GM21526 (cell line): ENCODE measurements at regions not wholly inside any gene's neighbourhood (a gene's known extent, or its start where the extent isn't known, plus 50 kb on each side); places are given as distances from the start of the nearest gene placed in this dataset.
"Not testable (repeated sequence)": the region's sequence is repeated elsewhere in the genome, so short reads cannot be mapped to it uniquely, and the experiment has no call there.

Experiments
- ATAC-seq: cut with Tn5 transposase; IDR thresholded peaks from one replicate; pipeline ENCODE4 v1.9.1; 2021; ENCODE audit warnings: moderate library complexity; ENCODE audit not compliant: unreplicated experiment, low FRiP score

DNA sequence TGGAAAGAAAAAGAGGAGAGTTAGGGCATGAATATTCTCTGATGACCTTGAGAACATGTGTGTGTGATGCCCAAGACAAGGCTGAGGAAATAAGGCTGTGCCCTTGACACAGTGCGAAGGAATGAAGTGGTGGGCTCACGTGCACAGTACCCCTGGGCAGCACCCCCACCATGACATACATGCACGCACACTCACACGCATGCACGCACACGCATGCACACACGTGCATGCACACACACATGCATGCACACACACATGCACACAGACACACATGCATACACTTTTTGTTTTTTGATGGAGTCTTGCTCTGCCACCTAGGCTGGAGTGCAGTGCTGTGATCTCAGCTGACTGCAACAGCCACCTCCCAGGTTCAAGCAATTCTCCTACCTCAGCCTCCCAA is 118.1 kb downstream of the GATA3 start:
- no peak for ATAC-seq

DNA sequence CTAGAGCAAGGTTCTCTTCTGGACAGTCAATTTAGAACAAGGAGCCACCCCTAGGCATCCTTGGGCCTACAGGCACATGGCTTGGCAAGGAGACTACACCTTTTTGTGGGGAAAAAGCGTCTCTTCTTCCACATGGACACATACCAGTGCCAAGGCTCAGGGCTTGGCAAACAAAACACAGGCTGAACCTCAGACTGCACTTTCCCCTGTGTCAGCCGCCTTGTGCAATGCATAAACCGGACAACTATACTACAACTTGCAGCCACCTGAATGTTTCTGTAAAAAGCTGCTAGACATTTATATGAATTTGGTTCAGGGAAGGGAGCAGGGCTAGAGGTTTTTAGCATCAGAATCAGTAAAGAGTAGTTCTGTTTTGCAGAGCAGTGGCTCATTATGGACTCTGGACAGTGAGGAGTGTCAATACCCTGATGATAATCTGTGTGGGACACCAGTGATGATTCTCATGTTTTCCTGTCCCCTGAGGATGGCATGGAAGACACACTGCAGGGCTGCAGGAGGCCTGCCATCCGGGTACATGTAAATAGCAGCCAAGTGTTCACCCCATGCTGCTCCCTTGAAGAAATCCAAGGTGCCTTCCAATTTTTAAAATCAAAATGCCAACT is 118.9 kb downstream of the GATA3 start:
- ATAC-seq: no peak

DNA sequence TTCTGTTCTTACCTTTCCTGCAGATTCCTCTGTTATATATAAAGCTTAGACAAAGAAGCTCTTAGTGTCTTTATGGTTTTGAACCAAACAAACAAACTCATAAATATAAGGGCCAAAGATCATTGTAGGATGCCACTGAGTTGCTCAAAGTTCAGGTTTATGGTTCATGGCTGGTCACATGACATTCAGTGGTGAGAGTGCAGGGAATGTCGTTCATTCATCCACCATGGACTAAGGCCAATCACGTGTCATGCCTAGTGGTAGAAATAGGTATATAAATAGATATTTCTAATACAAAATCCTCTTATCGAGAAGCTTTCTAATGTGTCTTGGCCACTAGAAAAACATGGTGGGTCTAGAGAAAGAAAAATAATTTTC is 119.4 kb downstream of the GATA3 start:
- ATAC-seq: no peak

DNA sequence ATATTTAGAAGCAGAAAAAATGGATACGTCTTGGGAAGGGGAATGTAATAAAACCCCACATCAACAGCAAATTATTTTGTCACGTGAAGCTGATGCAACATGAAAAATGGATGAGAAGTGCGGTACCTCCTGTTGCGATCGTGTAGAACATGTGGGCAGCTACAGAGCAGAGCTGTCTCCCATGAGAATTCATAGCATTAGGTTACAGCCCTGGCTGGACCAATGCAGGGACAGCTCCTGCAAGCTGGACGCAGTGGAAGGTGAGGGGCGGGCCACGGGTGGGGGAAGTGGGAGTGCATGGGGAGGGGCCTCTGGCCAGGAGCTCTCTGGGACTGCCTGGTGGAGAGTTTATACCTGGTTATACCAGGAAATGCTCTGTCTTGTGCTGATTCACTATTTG is 120.3 kb downstream of the GATA3 start:
- no peak for ATAC-seq

DNA sequence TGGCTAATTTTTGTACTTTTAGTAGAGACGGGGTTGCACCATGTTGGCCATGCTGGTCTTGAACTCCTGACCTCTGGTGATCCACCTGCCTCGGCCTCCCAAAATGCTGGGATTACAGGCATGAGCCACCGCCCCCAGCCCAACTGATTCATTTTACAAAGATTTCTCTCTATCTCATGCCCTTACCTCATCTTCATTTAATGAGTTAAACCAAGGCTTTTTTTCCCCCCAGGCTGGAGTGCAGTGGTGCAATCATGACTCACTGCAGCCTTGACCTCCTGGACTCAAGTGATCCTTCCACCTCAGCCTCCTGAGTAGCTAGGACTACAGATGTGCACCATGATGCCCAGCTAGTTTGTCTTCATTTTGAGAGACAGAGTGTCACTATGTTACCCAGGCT is 123.0 kb downstream of the GATA3 start:
- not testable (repeated sequence) for ATAC-seq

DNA sequence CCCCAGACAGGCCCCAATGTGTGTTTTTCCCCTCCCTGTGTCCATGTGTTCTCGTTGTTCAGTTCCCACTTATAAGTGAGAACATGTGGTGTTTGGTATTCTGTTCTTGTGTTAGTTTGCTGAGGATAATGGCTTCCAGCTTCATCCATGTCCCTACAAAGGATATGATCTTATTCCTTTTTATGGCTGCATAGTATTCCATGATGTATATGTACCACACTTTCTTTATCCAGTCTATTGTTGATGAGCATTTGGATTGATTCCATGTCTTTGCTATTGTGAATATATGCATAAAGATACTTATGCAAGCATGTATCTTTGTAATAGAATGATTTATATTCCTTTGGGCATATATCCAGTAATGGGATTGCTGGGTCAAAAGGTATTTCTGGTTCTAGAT is 125.3 kb downstream of the GATA3 start:
- not testable (repeated sequence) for ATAC-seq

DNA sequence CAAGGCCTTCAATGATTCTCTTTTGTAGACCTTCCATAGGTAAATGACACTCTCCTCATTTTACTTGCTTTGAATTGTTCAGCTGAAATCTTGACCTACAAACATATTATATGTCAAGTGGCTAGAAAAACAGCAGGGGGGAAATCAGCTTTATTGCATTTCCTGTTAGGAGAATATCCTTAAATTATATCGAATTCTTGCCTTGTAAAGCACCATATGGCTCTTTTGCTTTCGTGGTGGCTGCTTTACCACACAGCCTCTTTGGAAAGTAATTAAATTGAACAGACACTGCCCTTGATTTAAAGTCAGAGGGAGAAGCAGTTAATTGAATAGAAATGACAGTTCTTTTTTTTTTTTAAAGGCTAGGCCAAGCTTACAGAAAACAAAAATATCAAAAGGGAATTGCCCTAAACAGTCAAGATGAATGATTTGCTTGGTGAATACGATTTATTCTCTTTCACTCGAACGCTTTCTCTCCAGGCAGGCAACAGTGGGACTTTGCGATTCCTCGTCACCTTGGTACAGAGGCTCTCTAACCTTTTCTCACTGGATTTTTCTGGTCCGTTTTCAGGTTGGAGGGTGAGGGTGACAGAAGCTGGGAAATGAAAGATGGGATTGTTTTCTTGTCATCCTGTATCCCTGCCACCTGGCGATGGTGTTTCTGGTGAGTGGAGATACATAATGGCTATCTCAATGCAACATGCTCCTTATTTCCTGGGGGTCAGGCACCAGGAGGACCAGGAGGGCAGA is 126.0 kb downstream of the GATA3 start:
- no peak for ATAC-seq

DNA sequence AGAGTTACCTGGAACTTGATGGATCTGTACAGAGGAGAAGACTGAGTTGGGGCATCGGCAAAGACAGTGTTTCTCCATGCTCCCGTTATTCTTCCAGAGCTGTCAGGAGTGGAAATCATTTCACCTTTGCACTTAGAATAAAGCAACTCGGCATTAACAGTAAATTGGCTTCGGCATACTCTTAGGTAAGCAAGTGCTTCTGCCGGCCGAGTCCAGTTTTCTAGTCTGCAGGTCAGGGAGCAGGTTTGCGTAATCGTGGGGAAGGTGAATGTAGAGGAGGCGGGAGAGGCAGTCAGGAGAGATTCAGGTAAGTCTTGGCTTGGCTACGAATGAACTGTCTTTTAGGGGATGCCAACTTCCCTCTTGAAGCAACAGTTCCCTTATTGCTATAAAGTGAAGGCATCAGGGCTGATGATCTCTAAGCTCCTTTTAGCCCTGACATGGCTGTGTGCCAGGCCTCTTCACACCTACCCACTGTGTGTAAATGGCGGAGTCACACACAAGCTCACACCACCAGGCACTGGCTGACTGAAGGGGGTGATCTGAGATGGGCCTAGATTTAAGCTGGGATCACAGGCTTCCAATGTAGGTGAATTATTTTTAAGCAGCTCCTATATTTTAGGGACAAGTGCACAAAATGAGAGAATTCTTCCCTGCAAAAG is 127.1 kb downstream of the GATA3 start:
- ATAC-seq: no peak

DNA sequence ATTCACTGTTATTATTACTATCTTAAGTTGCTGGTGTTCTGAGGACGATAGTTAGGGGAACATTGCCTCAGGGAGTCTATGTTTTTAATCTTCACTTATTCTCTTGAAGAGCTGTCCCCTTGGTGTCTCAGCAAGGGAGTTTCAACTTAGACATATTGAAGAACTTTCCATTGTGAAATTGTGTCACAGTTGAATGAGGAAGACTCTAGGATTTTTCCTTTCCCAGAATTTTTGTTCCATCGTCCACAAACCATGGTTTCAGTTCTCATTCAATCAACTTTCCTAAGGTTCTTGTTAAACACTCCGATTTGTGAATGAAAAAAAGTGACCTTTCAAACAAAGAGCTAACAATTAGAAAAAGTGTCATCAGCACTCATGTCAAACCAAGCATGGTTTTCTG is 128.3 kb downstream of the GATA3 start:
- no peak for ATAC-seq

DNA sequence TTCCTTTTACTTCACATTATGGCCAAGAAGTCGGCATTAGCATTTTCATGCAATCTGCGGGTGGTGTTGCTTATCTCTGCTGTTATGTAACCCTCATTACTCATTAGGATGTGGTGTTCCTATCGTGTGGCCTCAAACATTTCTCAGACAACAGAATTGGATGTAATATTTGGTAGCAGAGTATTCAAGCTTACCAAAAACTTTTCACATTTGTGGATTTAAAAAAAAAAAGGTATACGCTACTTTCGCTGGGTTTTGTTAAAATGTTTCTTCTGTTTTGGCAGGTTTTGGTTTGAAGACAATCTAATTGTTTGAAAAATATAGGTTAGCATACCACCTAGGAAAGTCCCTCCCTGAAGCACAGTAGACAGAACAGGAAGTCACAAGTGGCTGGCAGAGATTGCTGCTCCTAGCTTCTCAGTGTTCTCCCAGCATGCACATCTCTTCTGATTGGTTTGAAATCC is 128.8 kb downstream of the GATA3 start:
- no peak for ATAC-seq

DNA sequence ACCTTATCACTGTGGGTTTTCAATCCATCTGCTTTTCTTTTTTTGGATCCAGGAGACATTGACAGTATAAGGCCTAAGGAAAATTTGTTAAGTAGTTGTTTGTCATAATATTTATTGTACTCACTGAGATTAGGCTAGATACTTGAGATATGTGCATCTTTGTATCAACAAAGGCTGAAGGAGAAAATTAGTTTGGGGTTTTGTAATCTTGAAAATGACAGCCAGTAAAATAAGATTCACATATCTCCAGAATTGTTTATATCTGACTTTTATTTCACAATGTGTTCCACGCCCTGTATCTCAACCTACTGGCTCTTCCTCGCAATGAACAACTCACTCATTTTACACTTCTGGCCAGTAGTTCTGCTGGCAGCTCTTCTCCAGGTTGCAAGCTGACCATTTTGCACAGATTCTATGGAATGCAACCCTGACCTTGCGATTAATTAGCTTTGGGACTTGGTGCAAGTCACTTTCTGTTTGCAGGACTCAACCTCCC is 132.7 kb downstream of the GATA3 start:
- no peak for ATAC-seq

DNA sequence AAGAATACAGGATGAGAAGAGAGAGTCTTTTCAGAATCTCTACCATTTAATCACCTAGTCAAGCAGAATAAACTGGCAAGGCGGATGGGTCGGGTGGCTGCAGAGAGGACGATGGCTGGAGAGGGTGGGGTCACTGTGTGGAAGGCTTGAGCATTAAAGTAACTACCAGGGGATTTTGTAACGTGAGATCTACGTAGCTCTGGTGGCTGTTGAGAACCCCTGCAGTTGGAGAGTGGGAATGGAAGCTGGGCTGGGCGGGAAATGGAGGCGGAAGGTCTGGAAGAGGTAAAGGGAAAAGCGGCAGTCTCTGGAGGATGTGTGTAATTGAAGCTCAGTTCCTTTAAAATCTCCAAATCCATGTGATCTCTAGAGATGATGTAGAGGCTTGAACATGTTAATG is 135.0 kb downstream of the GATA3 start:
- ATAC-seq: no peak

DNA sequence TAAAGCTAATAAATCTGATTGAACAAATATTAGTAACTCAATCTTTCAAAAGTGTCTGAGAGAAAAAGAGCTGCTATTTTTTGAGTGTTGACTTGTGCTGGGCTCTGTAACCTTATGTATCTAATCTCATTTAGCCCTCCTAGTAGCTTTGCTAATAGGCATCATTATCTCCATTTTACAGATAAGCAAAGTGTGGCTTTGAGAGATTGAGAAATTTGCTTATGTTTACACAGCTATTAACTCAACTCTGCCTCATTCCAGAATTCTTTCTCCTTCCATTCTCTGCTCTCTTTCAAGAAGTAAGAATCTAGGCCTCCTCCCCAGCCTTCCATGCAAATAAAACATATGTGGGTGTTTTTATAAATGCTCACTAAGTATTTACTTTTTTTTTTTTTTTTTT is 137.8 kb downstream of the GATA3 start:
- ATAC-seq: no peak

DNA sequence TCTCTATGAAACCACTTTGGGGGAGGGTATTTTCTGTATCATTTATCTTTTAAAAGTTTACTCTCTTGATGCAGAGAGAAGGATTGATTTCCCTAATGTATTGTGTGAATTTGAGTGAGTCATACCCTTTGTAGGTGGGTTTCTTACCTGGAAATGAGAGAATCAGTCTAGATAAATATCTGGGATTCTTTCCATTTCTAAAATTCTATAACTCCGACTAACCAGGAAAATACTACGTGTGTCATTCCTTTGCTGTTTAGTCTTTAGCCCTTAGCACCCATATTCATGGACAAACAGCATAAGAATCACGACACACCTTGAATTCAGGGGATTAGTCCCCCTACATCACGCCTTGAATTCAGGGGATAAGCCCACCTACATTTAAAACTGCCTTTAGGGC is 139.1 kb downstream of the GATA3 start:
- no peak for ATAC-seq

DNA sequence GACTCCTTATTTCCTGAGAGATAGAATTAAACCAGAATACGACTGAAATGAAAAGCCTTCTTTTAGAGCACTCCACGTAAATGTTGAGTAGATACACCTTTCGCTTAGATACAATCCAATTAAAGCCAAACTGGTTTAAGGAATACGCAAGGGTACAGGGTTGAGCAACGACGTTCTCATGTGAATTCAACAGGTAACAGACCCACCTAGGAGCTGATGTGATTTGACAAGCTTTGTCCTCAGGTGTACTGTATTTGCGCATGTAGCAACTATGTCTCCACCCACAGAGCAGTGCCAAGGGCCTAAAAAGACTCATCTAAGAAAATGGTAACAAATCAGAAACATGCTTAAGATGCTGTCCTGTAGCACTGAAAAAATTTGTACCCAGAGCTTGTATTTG is 139.6 kb downstream of the GATA3 start:
- ATAC-seq: no peak

DNA sequence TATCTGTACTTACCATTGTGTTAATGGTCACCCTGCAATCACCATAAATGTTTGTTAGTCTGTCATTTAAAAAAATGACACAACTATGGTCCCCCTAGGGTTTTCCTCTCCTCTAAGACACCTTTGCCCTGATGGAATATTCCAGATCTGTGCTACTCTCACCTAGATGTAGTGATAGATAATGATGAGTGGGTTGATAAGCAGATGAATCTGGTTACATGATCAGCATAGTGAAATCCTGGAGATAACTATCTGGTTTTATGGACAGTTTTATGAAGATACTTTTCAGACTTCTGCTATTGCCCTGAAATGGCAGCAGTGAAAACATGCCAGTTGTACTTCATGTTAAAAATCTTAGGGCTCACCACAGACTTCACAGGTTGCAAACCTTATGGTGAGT is 152.4 kb downstream of the GATA3 start:
- no peak for ATAC-seq

DNA sequence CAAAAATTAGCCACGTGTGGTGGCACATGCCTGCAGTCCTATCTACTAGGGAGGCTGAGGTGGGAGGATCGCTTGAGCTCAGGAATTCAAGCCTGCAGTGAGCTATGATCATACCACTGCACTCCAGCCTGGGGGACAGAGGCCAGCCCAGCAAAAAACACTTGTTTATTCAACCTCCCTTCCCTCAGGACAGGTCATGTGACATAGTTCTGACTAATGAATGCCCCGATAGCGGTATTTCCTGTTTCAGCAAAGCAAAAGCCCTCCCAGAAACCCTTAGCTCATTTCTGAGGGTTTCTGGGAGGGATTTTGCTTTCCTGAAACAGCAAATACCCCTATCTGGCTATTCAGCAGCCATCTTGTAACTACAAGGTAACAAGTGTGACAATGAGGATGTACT is 157.1 kb downstream of the GATA3 start:
- no peak for ATAC-seq

DNA sequence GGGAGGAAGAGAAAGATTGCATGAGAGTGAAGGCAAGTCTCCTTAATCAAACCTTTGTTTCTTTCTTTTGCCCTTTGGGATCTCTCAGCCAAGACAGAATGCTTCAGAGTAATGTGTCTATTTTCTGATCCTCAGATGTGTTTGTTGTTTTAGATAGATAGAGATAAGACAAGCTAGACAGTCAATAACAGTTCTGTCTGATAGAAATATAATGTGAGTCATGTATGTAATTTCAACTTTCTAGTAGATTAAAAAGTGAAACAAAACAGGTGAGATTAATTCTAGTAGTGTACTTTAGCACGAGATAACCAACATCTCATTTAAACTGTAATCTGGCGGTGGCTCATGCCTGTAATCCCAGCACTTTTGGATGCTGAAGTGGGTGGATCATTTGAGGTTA is 159.2 kb downstream of the GATA3 start:
- no peak for ATAC-seq

DNA sequence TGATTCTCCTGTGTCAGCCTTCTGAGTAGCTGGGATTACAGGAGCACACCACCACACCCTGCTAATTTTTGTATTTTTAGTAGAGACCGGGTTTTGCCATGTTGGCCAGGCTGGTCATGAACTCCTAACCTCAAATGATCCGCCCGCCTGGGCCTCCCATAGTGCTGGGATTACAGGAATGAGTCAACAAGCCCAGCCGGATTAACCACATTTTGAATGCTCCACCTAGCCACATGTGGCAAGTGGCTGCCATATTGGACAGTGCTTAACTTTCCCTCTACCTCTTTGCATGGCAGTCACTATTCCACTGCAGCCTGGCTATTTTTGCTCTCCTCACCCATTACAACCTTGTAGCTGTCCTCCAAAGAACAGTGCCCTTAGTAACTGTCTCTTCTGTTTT is 160.1 kb downstream of the GATA3 start:
- no peak for ATAC-seq

DNA sequence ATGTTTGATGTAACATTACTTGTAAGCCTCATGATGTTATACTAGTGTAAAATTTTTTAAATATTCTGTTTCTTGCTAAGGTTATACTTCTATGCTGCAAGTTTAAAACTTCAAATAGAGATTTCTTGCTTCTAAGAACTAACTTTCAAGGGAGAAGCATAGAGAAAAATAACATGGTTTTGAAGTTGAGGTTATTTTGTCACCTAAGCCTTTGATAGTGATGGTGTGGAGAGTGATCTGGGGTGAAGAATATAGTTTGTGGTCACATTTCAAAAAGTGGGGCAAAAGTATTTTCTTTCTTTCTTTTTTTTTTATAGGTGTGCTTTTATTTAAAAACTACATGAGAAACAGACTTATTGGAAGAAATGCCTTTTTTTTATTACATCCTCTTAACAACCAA is 162.4 kb downstream of the GATA3 start:
- ATAC-seq: no peak

DNA sequence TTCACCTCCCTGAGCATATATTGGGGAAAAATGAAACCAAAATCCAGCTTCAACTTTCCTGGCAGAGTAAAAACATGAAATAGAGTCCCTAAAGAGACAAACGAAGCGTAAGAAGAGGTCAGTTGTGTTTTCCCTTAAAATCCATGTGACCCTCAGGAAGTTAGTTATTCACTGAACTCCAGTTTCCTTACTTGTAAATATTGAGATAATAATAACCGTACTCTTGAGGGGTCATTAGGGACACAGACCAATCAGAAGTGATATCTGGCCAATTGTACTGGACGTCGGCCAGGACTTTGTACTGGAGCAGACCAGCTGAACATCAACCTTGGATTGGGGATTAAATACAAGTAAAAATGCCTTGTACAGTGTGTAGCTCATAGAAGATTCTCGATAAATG is 167.0 kb downstream of the GATA3 start:
- ATAC-seq: no peak

DNA sequence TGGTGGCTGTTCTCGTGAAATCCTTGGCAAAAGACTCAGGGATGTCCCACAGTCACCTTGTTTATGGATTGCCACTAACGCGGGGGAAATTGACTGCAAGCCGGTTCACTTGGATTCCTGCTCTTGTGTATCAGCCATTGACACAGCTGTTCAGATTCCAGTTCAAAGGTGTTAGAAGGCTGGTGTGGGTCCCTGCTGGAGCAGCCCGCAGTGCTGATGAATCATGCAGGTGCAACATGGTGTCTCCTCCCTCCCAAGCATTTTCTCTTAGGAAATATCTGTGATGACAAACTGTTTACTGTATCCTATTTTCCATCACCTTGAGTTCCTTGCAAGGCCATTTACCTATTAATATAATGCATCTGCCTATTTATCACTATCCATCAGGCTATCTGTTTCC is 170.1 kb downstream of the GATA3 start:
- no peak for ATAC-seq
